ENCODE measurements at regions not wholly inside any gene's neighbourhood (a gene's known extent, or its start where the extent isn't known, plus 50 kb on each side); places are given as distances from the start of the nearest gene placed in this dataset.

DNA sequence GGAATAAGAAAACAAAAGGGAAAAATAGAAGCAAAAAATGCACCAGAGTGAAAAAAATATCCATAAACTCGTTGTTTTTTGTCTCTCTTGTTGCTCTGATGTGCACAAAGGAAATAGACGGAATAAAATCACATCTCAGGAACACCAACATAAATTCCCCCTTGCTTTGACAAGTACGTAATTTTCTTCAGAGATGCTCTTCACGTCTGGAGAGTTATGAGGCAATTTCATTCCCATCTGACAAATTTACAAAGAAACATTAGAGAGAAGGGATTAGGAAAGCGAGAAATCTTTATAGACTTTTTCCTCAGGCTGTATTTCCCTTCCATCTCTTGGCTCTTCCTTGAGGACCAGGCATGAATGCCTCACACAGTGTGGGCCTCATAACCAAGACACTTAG, 250.1 kb upstream of the ZFP64 start:
- TF ChIP-seq, protein P1, sequence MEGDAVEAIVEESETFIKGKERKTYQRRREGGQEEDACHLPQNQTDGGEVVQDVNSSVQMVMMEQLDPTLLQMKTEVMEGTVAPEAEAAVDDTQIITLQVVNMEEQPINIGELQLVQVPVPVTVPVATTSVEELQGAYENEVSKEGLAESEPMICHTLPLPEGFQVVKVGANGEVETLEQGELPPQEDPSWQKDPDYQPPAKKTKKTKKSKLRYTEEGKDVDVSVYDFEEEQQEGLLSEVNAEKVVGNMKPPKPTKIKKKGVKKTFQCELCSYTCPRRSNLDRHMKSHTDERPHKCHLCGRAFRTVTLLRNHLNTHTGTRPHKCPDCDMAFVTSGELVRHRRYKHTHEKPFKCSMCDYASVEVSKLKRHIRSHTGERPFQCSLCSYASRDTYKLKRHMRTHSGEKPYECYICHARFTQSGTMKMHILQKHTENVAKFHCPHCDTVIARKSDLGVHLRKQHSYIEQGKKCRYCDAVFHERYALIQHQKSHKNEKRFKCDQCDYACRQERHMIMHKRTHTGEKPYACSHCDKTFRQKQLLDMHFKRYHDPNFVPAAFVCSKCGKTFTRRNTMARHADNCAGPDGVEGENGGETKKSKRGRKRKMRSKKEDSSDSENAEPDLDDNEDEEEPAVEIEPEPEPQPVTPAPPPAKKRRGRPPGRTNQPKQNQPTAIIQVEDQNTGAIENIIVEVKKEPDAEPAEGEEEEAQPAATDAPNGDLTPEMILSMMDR (IDR thresholded peaks at IDR 0.05) = no peak
- TF ChIP-seq POLR2A (IDR thresholded peaks at IDR 0.05) = no peak
- H3K27ac ChIP-seq = no peak overlapping the region
- WGBS, 2 donors = 79% methylated on average over 5 of the region's 5 CpGs
- DNase-seq = no peak
- intact Hi-C loops (cut with DNase I) = no loop called here
- H3K4me1 ChIP-seq = no peaks in the 10 kb centered on the region
- no peaks in the 10 kb centered on the region for H3K36me3 ChIP-seq
- H3K27me3 ChIP-seq = no peaks in the 10 kb centered on the region
- H3K4me3 ChIP-seq (replicated peaks in 1 of 3) = no peak overlapping the region
- no peaks in the 10 kb centered on the region for H3K9me3 ChIP-seq

DNA sequence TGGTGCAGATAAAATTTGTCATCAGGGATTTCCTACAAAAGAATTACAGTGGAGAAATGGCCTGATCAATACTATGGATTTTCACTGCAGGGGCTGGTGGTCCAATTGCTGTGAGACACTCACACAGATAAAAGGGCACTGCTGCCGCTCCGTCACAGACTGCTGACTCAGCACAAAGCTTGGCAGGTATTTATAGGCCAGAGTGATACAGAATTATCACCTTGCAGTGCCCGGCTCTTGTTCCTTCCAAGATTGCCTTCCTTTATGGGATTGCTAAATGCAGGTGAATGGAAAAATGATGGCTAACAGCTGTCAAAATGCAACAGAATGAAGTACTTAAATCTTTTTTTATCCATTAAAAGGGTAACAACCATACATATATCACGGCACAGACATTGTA, 247.8 kb upstream of the ZFP64 start:
- DNase-seq = no peak
- TF ChIP-seq POLR2A (IDR thresholded peaks at IDR 0.05) = no peak
- TF ChIP-seq, protein P1 (IDR thresholded peaks at IDR 0.05) = no peak
- Histone ChIP-seq H3K4me1 (no peaks in the 10 kb centered on the region), H3K9me3 (no peaks in the 10 kb centered on the region), H3K36me3 (no peaks in the 10 kb centered on the region), H3K4me3 (replicated peaks in 1 of 3) (no peak overlapping the region), H3K27me3 (no peaks in the 10 kb centered on the region), H3K27ac (no peak overlapping the region)
- 75 to 82% methylated on average over 4 of the region's 4 CpGs for WGBS, 2 donors
- intact Hi-C loops (cut with DNase I) = no loop called here

DNA sequence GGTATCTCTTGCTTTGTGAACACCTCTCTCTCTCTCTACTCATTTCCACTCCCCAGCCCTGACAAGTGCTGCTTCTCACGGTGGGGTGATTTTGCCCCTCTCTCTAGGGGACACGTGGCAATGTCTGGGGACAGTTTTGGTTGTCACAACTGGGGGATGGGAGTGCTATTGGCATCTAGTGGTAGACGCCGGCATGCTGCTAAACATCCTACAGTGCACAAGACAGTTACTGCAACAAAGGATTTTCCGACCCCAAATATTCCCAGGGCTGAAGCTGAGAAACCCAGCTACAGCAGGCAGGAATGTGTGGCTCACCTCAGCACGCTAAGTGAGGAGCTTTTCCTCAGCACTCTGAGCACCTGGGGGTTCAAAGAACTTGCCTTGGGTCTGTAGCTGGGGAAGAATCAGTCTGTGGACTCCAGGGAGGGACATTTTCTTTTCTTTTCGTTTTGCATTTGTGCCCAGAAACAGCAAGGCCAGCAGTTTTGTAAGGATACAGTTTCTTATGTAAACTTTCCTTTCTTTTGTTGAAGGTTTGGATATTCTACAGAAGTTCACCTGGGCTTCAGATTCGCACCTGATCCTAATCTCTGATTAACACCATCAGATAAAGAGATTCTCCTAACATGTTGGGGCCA, 246.9 kb upstream of the ZFP64 start:
- H3K27ac ChIP-seq = no peak overlapping the region
- TF ChIP-seq POLR2A (IDR thresholded peaks at IDR 0.05) = no peak
- TF ChIP-seq, protein P1 (IDR thresholded peaks at IDR 0.05) = no peak
- intact Hi-C loops (cut with DNase I) = no loop called here
- DNase-seq = no peak
- no peaks in the 10 kb centered on the region for H3K4me1 ChIP-seq
- H3K36me3 ChIP-seq = no peaks in the 10 kb centered on the region
- H3K4me3 ChIP-seq (replicated peaks in 1 of 3) = no peak overlapping the region
- H3K27me3 ChIP-seq = no peaks in the 10 kb centered on the region
- 34% methylated on average over 8 of the region's 8 CpGs for WGBS, 2 donors
- no peaks in the 10 kb centered on the region for H3K9me3 ChIP-seq

DNA sequence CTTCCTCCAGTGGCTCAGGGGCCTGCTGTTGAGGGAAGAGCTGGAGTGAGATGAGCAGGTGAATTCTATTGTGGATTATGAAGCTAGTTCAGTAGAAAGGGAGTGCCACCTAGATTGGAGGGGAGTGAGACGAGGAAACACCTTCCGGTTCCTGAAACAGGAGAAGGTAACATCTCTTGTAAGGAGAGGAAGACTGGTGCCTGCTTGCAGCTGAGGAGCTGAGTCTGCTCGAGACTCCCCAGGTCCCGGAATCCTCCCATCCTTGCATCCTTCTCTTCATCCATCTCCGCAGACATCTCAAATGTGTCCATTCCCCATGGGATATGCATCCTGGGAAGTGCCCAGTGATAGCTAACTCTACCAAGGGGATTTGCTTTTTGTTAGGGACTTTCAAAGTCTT, 242.9 kb upstream of the ZFP64 start:
- WGBS, 2 donors = 91 to 96% methylated on average over 5 of the region's 5 CpGs
- H3K4me1 ChIP-seq = no peaks in the 10 kb centered on the region
- no peaks in the 10 kb centered on the region for H3K27me3 ChIP-seq
- intact Hi-C loops (cut with DNase I) = no loop called here
- no peak for TF ChIP-seq POLR2A (IDR thresholded peaks at IDR 0.05)
- TF ChIP-seq, protein P1 (IDR thresholded peaks at IDR 0.05) = no peak
- no peak overlapping the region for H3K4me3 ChIP-seq (replicated peaks in 1 of 3)
- no peaks in the 10 kb centered on the region for H3K36me3 ChIP-seq
- no peaks in the 10 kb centered on the region for H3K9me3 ChIP-seq
- no peak for DNase-seq
- no peak overlapping the region for H3K27ac ChIP-seq

DNA sequence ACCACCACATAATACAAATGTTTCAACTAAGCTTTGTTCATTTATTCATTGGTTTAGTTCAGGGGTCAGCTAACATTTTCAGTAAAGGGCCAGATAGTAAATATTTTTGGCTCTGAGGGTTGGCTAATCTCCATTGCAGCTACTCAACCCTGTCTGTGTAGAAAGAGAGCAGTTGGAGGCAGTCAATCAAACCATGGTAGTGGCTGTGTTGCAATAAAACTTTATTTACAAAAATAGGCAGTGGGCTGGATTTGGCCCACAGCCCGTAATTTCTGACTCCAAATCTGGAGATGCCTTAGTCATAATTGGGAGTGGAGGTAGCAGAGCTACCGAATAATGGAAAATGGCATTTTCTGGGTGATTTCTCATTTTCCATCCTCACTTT, 242.5 kb upstream of the ZFP64 start:
- H3K27me3 ChIP-seq = no peaks in the 10 kb centered on the region
- intact Hi-C loops (cut with DNase I) = no loop called here
- no peak overlapping the region for H3K4me3 ChIP-seq (replicated peaks in 1 of 3)
- TF ChIP-seq, protein P1 (IDR thresholded peaks at IDR 0.05) = no peak
- TF ChIP-seq POLR2A (IDR thresholded peaks at IDR 0.05) = no peak
- DNase-seq = no peak
- no peaks in the 10 kb centered on the region for H3K36me3 ChIP-seq
- WGBS, 2 donors = 90 to 91% methylated on average over 2 of the region's 2 CpGs
- no peaks in the 10 kb centered on the region for H3K9me3 ChIP-seq
- no peak overlapping the region for H3K27ac ChIP-seq
- H3K4me1 ChIP-seq = no peaks in the 10 kb centered on the region
